HL-60 (cell line): ENCODE measurements at regions not wholly inside any gene's neighbourhood (a gene's known extent, or its start where the extent isn't known, plus 50 kb on each side); places are given as distances from the start of the nearest gene placed in this dataset.
"Not testable (repeated sequence)": the region's sequence is repeated elsewhere in the genome, so short reads cannot be mapped to it uniquely, and the experiment has no call there.

Experiments used
- DNase-seq, 2 experiments: peaks; one replicate each; pipeline ENCODE4 v3.0.0-alpha.2; 2010 to 2020; ENCODE audit warnings: low read depth in 1 of 2, low spot score in 1 of 2
- H3K27ac ChIP-seq: fragments of 250-450 bp; sonication (Bioruptor Pico); replicated peaks from 2 replicates; pipeline ENCODE4 v1.5.1; 2020; ENCODE audit warnings: mild to moderate bottlenecking, moderate library complexity
- H3K27me3 ChIP-seq: fragments of 250-450 bp; sonication (Bioruptor Pico); 2 replicates; pipeline ENCODE4 v1.5.1; 2021; ENCODE audit warnings: mild to moderate bottlenecking, moderate library complexity; ENCODE audit not compliant: insufficient read depth, poor library complexity, severe bottlenecking
- H3K4me3 ChIP-seq: replicated peaks from 2 replicates; pipeline ENCODE4 v1.5.1; 2011; ENCODE audit warnings: mild to moderate bottlenecking, control low read depth, low read length; ENCODE audit not compliant: insufficient read depth
- GABPA ChIP-seq: IDR thresholded peaks from 2 replicates; pipeline ENCODE4 v1.6.1; 2012; ENCODE audit warnings: low read depth
- POLR2AphosphoS5 ChIP-seq: IDR thresholded peaks from 2 replicates; pipeline ENCODE4 v1.6.1; 2012; ENCODE audit warnings: low read depth
- REST ChIP-seq: IDR thresholded peaks from 2 replicates; pipeline ENCODE4 v1.6.1; 2012; ENCODE audit warnings: low read depth; ENCODE audit not compliant: insufficient replicate concordance
- SPI1 ChIP-seq: IDR thresholded peaks from 2 replicates; pipeline ENCODE4 v1.6.1; 2012; ENCODE audit warnings: low read depth, mild to moderate bottlenecking, borderline replicate concordance
- TF ChIP-seq, protein P1 (sequence below): IDR thresholded peaks from one replicate; pipeline ENCODE4 v1.5.1; 2011; ENCODE audit warnings: low read length, control low read depth, inconsistent platforms; ENCODE audit not compliant: insufficient read depth

GRCh38 chr3:150323770-150324169 lies 84.3 kb upstream of the TSC22D2 start:
- Histone ChIP-seq H3K27me3 (no peaks in the 10 kb centered on the region), H3K4me3 (no peak overlapping the region), H3K27ac (no peak overlapping the region)
- DNase-seq: no peak
- no peak for TF ChIP-seq REST
- TF ChIP-seq, protein P1, sequence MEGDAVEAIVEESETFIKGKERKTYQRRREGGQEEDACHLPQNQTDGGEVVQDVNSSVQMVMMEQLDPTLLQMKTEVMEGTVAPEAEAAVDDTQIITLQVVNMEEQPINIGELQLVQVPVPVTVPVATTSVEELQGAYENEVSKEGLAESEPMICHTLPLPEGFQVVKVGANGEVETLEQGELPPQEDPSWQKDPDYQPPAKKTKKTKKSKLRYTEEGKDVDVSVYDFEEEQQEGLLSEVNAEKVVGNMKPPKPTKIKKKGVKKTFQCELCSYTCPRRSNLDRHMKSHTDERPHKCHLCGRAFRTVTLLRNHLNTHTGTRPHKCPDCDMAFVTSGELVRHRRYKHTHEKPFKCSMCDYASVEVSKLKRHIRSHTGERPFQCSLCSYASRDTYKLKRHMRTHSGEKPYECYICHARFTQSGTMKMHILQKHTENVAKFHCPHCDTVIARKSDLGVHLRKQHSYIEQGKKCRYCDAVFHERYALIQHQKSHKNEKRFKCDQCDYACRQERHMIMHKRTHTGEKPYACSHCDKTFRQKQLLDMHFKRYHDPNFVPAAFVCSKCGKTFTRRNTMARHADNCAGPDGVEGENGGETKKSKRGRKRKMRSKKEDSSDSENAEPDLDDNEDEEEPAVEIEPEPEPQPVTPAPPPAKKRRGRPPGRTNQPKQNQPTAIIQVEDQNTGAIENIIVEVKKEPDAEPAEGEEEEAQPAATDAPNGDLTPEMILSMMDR: no peak
- TF ChIP-seq SPI1: no peak

GRCh38 chr3:150323091-150323490 lies 85.0 kb upstream of the TSC22D2 start:
- not testable (repeated sequence) for H3K4me3 ChIP-seq, H3K27ac ChIP-seq, H3K27me3 ChIP-seq, DNase-seq

GRCh38 chr3:150320971-150321370 lies 87.1 kb upstream of the TSC22D2 start:
- DNase-seq, H3K27me3 ChIP-seq, H3K27ac ChIP-seq, H3K4me3 ChIP-seq: not testable (repeated sequence)

DNA sequence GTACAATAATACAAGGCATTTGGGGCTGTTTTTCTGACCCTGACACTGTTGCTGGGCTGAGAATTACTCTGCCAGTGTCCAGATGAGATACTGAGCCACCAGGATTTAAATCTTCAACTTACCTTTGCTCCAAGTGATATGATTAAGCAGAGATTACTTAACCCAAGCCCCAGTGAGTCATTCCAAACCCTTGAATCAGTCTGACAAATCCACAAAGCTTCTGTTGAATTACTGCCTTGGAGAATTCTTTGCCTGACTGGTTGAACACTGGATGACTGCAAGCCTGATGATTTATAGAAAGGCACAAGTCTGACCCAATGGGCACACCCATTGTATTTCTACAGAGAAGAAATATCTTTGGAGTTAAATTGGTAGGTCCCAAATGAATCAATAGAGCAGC lies 88.2 kb upstream of the TSC22D2 start:
- no peak overlapping the region for H3K27ac ChIP-seq
- no peak for DNase-seq
- TF ChIP-seq GABPA (no peak), POLR2AphosphoS5 (no peak), SPI1 (no peak), REST (no peak)
- TF ChIP-seq, protein P1: no peak
- peaks cover 2% of the 10 kb centered on the region for H3K27me3 ChIP-seq
- no peak overlapping the region for H3K4me3 ChIP-seq

GRCh38 chr3:150317469-150317868 lies 90.6 kb upstream of the TSC22D2 start:
- TF ChIP-seq REST: no peak
- TF ChIP-seq, protein P1: no peak
- no peak for TF ChIP-seq GABPA
- Histone ChIP-seq H3K4me3 (no peak overlapping the region), H3K27me3 (peaks cover 2% of the 10 kb centered on the region), H3K27ac (no peak overlapping the region)
- no peak for DNase-seq
